ENCODE measurements at regions not wholly inside any gene's neighbourhood (a gene's known extent, or its start where the extent isn't known, plus 50 kb on each side); places are given as distances from the start of the nearest gene placed in this dataset.

- H3K27ac Mint-ChIP-seq = no peak overlapping the region
Measured at GRCh38 chr3:99586701-99587100, 51.7 kb upstream of the COL8A1 start.

GRCh38 chr3:99579965-99580364 is 58.4 kb upstream of the COL8A1 start:
- Mint-ChIP-seq H3K27me3 (no peaks in the 10 kb centered on the region), H3K9me3 (ENCODE audit: low read depth) (peaks cover 4% of the 10 kb centered on the region), H3K4me3 (ENCODE audit: low read depth) (no peak overlapping the region), H3K27ac (no peak overlapping the region), H3K4me1 (ENCODE audit: low read depth) (no peaks in the 10 kb centered on the region), H3K36me3 (ENCODE audit: insufficient read depth) (no peaks in the 10 kb centered on the region)
- TF ChIP-seq, protein P1, sequence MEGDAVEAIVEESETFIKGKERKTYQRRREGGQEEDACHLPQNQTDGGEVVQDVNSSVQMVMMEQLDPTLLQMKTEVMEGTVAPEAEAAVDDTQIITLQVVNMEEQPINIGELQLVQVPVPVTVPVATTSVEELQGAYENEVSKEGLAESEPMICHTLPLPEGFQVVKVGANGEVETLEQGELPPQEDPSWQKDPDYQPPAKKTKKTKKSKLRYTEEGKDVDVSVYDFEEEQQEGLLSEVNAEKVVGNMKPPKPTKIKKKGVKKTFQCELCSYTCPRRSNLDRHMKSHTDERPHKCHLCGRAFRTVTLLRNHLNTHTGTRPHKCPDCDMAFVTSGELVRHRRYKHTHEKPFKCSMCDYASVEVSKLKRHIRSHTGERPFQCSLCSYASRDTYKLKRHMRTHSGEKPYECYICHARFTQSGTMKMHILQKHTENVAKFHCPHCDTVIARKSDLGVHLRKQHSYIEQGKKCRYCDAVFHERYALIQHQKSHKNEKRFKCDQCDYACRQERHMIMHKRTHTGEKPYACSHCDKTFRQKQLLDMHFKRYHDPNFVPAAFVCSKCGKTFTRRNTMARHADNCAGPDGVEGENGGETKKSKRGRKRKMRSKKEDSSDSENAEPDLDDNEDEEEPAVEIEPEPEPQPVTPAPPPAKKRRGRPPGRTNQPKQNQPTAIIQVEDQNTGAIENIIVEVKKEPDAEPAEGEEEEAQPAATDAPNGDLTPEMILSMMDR (IDR thresholded peaks at IDR 0.05; ENCODE audit: unreplicated experiment) = no peak
- DNase-seq (ENCODE audit: low spot score, unreplicated experiment) = no peak

More at GRCh38 chr3:99586701-99587100, 51.7 kb upstream of the COL8A1 start:
- Mint-ChIP-seq H3K9me3 (ENCODE audit: low read depth) (no peaks in the 10 kb centered on the region), H3K4me3 (ENCODE audit: low read depth) (no peak overlapping the region), H3K4me1 (ENCODE audit: low read depth) (no peaks in the 10 kb centered on the region), H3K36me3 (ENCODE audit: insufficient read depth) (no peaks in the 10 kb centered on the region), H3K27me3 (no peaks in the 10 kb centered on the region)
- TF ChIP-seq, protein P1 (IDR thresholded peaks at IDR 0.05; ENCODE audit: unreplicated experiment) = no peak
- DNase-seq (ENCODE audit: low spot score, unreplicated experiment) = no peak

GRCh38 chr3:99579246-99579645 is 59.1 kb upstream of the COL8A1 start:
- Mint-ChIP-seq H3K36me3 (ENCODE audit: insufficient read depth) (no peaks in the 10 kb centered on the region), H3K27ac (no peak overlapping the region)
- TF ChIP-seq, protein P1 (IDR thresholded peaks at IDR 0.05; ENCODE audit: unreplicated experiment) = no peak

DNA sequence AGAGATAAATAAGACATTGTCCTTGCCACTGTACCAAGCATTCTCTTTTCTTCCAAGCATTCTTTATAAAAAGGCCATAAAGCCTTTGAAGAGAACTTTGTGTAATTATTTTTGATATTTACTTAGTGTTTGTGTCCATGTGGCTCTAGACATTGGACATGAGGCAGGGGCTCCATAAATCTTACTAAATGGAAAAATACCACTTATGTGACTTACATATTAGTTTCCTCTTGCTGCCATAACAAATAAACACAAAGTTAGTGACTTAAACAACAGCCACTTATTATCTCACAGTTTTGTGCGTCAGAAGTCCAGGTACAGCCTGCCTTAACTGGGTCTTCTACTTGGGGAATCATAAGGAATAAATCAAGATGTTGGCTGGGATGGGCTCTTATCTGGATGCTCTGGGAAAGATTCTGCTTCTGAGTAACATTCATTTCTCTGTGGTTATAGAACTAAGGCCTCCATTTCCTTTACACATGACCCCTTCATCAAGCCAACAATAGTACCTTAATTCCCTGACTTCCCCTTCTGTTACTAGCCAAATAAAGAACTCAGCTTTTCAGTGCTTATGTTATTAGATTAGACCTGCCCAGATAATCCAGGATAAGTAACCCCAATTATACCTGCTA is 59.9 kb upstream of the COL8A1 start:
- no peak for DNase-seq (ENCODE audit: low spot score, unreplicated experiment)
- H3K27me3 Mint-ChIP-seq = no peaks in the 10 kb centered on the region
- H3K27ac Mint-ChIP-seq = no peak overlapping the region
- no peaks in the 10 kb centered on the region for H3K4me1 Mint-ChIP-seq (ENCODE audit: low read depth)
- no peak overlapping the region for H3K4me3 Mint-ChIP-seq (ENCODE audit: low read depth)
- peaks cover 4% of the 10 kb centered on the region for H3K9me3 Mint-ChIP-seq (ENCODE audit: low read depth)
- TF ChIP-seq, protein P1 (IDR thresholded peaks at IDR 0.05; ENCODE audit: unreplicated experiment) = no peak
- H3K36me3 Mint-ChIP-seq (ENCODE audit: insufficient read depth) = no peaks in the 10 kb centered on the region

More at GRCh38 chr3:99579246-99579645, 59.1 kb upstream of the COL8A1 start:
- Mint-ChIP-seq H3K9me3 (ENCODE audit: low read depth) (peaks cover 4% of the 10 kb centered on the region), H3K4me1 (ENCODE audit: low read depth) (no peaks in the 10 kb centered on the region), H3K27me3 (no peaks in the 10 kb centered on the region), H3K4me3 (ENCODE audit: low read depth) (no peak overlapping the region)
- no peak for DNase-seq (ENCODE audit: low spot score, unreplicated experiment)

DNA sequence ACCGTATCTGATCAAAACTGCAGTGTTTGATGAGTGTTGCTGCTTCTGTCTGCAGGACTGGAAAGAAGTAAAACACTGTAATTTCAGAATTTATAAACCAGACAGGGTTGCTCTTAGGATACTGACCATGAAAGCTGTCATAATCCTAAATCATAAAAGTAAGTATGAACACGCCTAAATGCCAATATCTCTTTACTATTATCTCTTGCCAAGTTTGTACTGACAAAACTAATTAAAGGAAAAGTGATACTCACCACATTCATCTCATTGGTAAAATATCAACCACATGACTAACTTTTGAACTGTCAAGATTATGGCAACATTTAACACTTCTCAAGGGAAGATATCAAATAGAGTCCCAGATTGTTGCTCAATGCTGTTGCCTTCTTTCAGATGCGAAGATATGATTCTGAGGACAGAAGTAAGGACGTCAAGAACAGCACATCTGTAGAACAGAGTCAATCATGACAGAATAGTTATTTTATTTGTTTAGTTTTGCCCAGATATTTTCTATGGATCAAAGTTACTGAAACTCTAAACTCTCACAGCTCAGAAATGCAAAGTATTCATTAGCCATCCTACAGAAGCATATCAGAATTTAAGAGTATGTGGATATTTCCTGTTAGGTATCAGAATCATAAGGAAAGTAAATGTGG is 61.4 kb upstream of the COL8A1 start:
- Mint-ChIP-seq H3K9me3 (ENCODE audit: low read depth) (peaks cover 4% of the 10 kb centered on the region), H3K27me3 (no peaks in the 10 kb centered on the region), H3K36me3 (ENCODE audit: insufficient read depth) (no peaks in the 10 kb centered on the region), H3K4me3 (ENCODE audit: low read depth) (no peak overlapping the region), H3K27ac (no peak overlapping the region), H3K4me1 (ENCODE audit: low read depth) (no peaks in the 10 kb centered on the region)
- DNase-seq (ENCODE audit: low spot score, unreplicated experiment) = no peak
- TF ChIP-seq, protein P1 (IDR thresholded peaks at IDR 0.05; ENCODE audit: unreplicated experiment) = no peak

All from progenitor cell of endocrine pancreas (in vitro differentiated cells).